Thymus (tissue), 11 donors: ENCODE measurements at regions not wholly inside any gene's neighbourhood (a gene's known extent, or its start where the extent isn't known, plus 50 kb on each side); places are given as distances from the start of the nearest gene placed in this dataset.

Source experiments
- DNase-seq, 9 donors: peaks; one replicate each; pipeline ENCODE4 v3.0.0-alpha.2; 2013; ENCODE audit warnings: low spot score in 9 of 9, low read depth in 6 of 9, missing footprints in 1 of 9
- H3K27ac ChIP-seq, 2 donors: one replicate each; pipeline ENCODE4 v1.5.1; 2013; ENCODE audit warnings: control low read depth in 1 of 2, low read depth in 1 of 2, low read length in 1 of 2, mild to moderate bottlenecking in 1 of 2, moderate library complexity in 1 of 2
- H3K27me3 ChIP-seq, 2 donors: one replicate each; pipeline ENCODE4 v1.5.1; 2013; ENCODE audit warnings: low read length in 1 of 2; ENCODE audit not compliant: control insufficient read depth in 2 of 2, insufficient read depth in 1 of 2
- H3K36me3 ChIP-seq, 2 donors: one replicate each; pipeline ENCODE4 v1.5.1; 2013; ENCODE audit warnings: low read length in 1 of 2, mild to moderate bottlenecking in 1 of 2, moderate library complexity in 1 of 2; ENCODE audit not compliant: control insufficient read depth in 2 of 2, insufficient read depth in 2 of 2
- H3K4me1 ChIP-seq, 2 donors: one replicate each; pipeline ENCODE4 v1.5.1; 2013; ENCODE audit warnings: low read length in 2 of 2; ENCODE audit not compliant: control insufficient read depth in 2 of 2, insufficient read depth in 2 of 2
- H3K4me3 ChIP-seq, 2 donors: one replicate each; pipeline ENCODE4 v1.5.1; 2013; ENCODE audit warnings: low read length in 2 of 2, control low read depth in 1 of 2, mild to moderate bottlenecking in 1 of 2
- H3K9me3 ChIP-seq, 2 donors: one replicate each; pipeline ENCODE4 v1.5.1; 2013; ENCODE audit warnings: low read length in 1 of 2, mild to moderate bottlenecking in 1 of 2; ENCODE audit not compliant: control insufficient read depth in 2 of 2, insufficient read depth in 1 of 2
- WGBS: extraction: QIAGEN DNeasy Blood & Tissue Kit; methylation state at CpG from one replicate; pipeline ENCODE4 v1.1.7; 2013; 5-methylcytosine and 5-hydroxymethylcytosine counted together
- donor health status: healthy.

- Histone ChIP-seq H3K27ac (no peak overlapping the region), H3K27me3 (no peaks in the 10 kb centered on the region), H3K4me1 (no peaks in the 10 kb centered on the region), H3K36me3 (no peaks in the 10 kb centered on the region), H3K4me3 (no peak overlapping the region), H3K9me3 (no peaks in the 10 kb centered on the region)
- WGBS = 62% methylated on average over 1 of the region's 1 CpG
- no peak for DNase-seq
These were observed 505.4 kb downstream of the SUCLG1 start for GRCh38 chr2:83953697-83954096.

GRCh38 chr2:83951378-83951947, 507.6 kb downstream of the SUCLG1 start:
- 88% methylated on average over 4 of the region's 4 CpGs for WGBS
- no peaks in the 10 kb centered on the region for H3K4me1 ChIP-seq
- no peaks in the 10 kb centered on the region for H3K9me3 ChIP-seq
- DNase-seq = no peak
- no peaks in the 10 kb centered on the region for H3K36me3 ChIP-seq
- H3K27ac ChIP-seq = no peak overlapping the region
- no peak overlapping the region for H3K4me3 ChIP-seq
- H3K27me3 ChIP-seq = no peaks in the 10 kb centered on the region

GRCh38 chr2:83949361-83949760, 509.7 kb downstream of the SUCLG1 start:
- no peaks in the 10 kb centered on the region for H3K9me3 ChIP-seq
- no peak overlapping the region for H3K4me3 ChIP-seq
- no peaks in the 10 kb centered on the region for H3K27me3 ChIP-seq
- no peaks in the 10 kb centered on the region for H3K36me3 ChIP-seq
- DNase-seq = no peak
- no peaks in the 10 kb centered on the region for H3K4me1 ChIP-seq
- 88% methylated on average over 1 of the region's 1 CpG for WGBS
- no peak overlapping the region for H3K27ac ChIP-seq

- no peak for DNase-seq
- Histone ChIP-seq H3K4me3 (no peak overlapping the region), H3K9me3 (no peaks in the 10 kb centered on the region), H3K27ac (no peak overlapping the region), H3K36me3 (no peaks in the 10 kb centered on the region), H3K4me1 (no peaks in the 10 kb centered on the region), H3K27me3 (no peaks in the 10 kb centered on the region)
- WGBS = 66% methylated on average over 3 of the region's 3 CpGs
These were observed 514.9 kb downstream of the SUCLG1 start for GRCh38 chr2:83944191-83944590.

- Histone ChIP-seq H3K36me3 (no peaks in the 10 kb centered on the region), H3K9me3 (no peaks in the 10 kb centered on the region), H3K4me1 (no peaks in the 10 kb centered on the region), H3K4me3 (no peak overlapping the region), H3K27ac (no peak overlapping the region), H3K27me3 (no peaks in the 10 kb centered on the region)
- no peak for DNase-seq
- WGBS = 85% methylated on average over 3 of the region's 3 CpGs
These were observed 515.8 kb downstream of the SUCLG1 start for GRCh38 chr2:83943265-83943664.

GRCh38 chr2:83941886-83942285, 517.2 kb downstream of the SUCLG1 start:
- no peaks in the 10 kb centered on the region for H3K9me3 ChIP-seq
- H3K27ac ChIP-seq = no peak overlapping the region
- no peaks in the 10 kb centered on the region for H3K4me1 ChIP-seq
- H3K4me3 ChIP-seq = no peak overlapping the region
- no peak for DNase-seq
- WGBS = 97% methylated on average over 5 of the region's 5 CpGs
- no peaks in the 10 kb centered on the region for H3K36me3 ChIP-seq
- no peaks in the 10 kb centered on the region for H3K27me3 ChIP-seq

GRCh38 chr2:83933749-83934148, 525.3 kb downstream of the SUCLG1 start:
- Histone ChIP-seq H3K27me3 (no peaks in the 10 kb centered on the region), H3K27ac (no peak overlapping the region), H3K36me3 (no peaks in the 10 kb centered on the region), H3K4me1 (no peaks in the 10 kb centered on the region), H3K4me3 (no peak overlapping the region), H3K9me3 (no peaks in the 10 kb centered on the region)
- WGBS = 67% methylated on average over 2 of the region's 2 CpGs
- no peak for DNase-seq

- H3K27me3 ChIP-seq = no peaks in the 10 kb centered on the region
- no peak overlapping the region for H3K27ac ChIP-seq
- 89% methylated on average over 2 of the region's 2 CpGs for WGBS
- DNase-seq = no peak
- no peaks in the 10 kb centered on the region for H3K4me1 ChIP-seq
- H3K36me3 ChIP-seq = no peaks in the 10 kb centered on the region
- no peaks in the 10 kb centered on the region for H3K9me3 ChIP-seq
- no peak overlapping the region for H3K4me3 ChIP-seq
These were observed 535.5 kb downstream of the SUCLG1 start for GRCh38 chr2:83923531-83923930.

GRCh38 chr2:83916559-83916958, 542.5 kb downstream of the SUCLG1 start:
- no peak overlapping the region for H3K27ac ChIP-seq
- H3K4me3 ChIP-seq = no peak overlapping the region
- no peak for DNase-seq
- H3K9me3 ChIP-seq = no peaks in the 10 kb centered on the region
- H3K27me3 ChIP-seq = no peaks in the 10 kb centered on the region
- H3K4me1 ChIP-seq = no peaks in the 10 kb centered on the region
- H3K36me3 ChIP-seq = no peaks in the 10 kb centered on the region

- H3K4me3 ChIP-seq = no peak overlapping the region
- H3K27ac ChIP-seq = no peak overlapping the region
- no peaks in the 10 kb centered on the region for H3K4me1 ChIP-seq
- no peaks in the 10 kb centered on the region for H3K9me3 ChIP-seq
- H3K27me3 ChIP-seq = no peaks in the 10 kb centered on the region
- no peak for DNase-seq
- no peaks in the 10 kb centered on the region for H3K36me3 ChIP-seq
These were observed 543.7 kb downstream of the SUCLG1 start for GRCh38 chr2:83915381-83915780.
